ENCODE measurements at regions not wholly inside any gene's neighbourhood (a gene's known extent, or its start where the extent isn't known, plus 50 kb on each side); places are given as distances from the start of the nearest gene placed in this dataset.

GRCh38 chr10:117471344-117471874 is 71.1 kb upstream of the EMX2 start:
- intact Hi-C loops (cut with micrococcal nuclease) = no loop called here
- CTCF ChIA-PET = no interaction called here
- ATAC-seq = no peak

GRCh38 chr10:117470733-117471132 is 71.8 kb upstream of the EMX2 start:
- no peak for TF ChIP-seq CTCF (IDR thresholded peaks at IDR 0.05)
- Mint-ChIP-seq H3K27me3 (peaks cover 3% of the 10 kb centered on the region), H3K4me3 (no peak overlapping the region), H3K4me1 (ENCODE audit: low read depth) (no peaks in the 10 kb centered on the region), H3K36me3 (ENCODE audit: low read depth) (no peaks in the 10 kb centered on the region), H3K9me3 (no peaks in the 10 kb centered on the region), H3K27ac (no peak overlapping the region)
- ChIA-PET POLR2A (no interaction called here), CTCF (no interaction called here)
- peak; percentile 9 for DNase-seq
- ATAC-seq = no peak
- intact Hi-C loops (cut with micrococcal nuclease) = no loop called here

More at GRCh38 chr10:117471344-117471874, 71.1 kb upstream of the EMX2 start:
- Mint-ChIP-seq H3K9me3 (no peaks in the 10 kb centered on the region), H3K27ac (no peak overlapping the region), H3K36me3 (ENCODE audit: low read depth) (no peaks in the 10 kb centered on the region), H3K27me3 (peaks cover 5% of the 10 kb centered on the region), H3K4me1 (ENCODE audit: low read depth) (no peaks in the 10 kb centered on the region), H3K4me3 (no peak overlapping the region)
- no peak for TF ChIP-seq CTCF (IDR thresholded peaks at IDR 0.05)
- DNase-seq = no peak
- POLR2A ChIA-PET = no interaction called here

GRCh38 chr10:117468665-117469064 is 73.9 kb upstream of the EMX2 start:
- DNase-seq = no peak
- H3K36me3 Mint-ChIP-seq (ENCODE audit: low read depth) = no peaks in the 10 kb centered on the region
- intact Hi-C loops (cut with micrococcal nuclease) = no loop called here
- no peak overlapping the region for H3K27ac Mint-ChIP-seq
- H3K27me3 Mint-ChIP-seq = peaks cover 1% of the 10 kb centered on the region
- H3K4me3 Mint-ChIP-seq = no peak overlapping the region
- CTCF ChIA-PET = no interaction called here
- ATAC-seq = no peak
- TF ChIP-seq CTCF (IDR thresholded peaks at IDR 0.05) = no peak
- POLR2A ChIA-PET = no interaction called here
- no peaks in the 10 kb centered on the region for H3K4me1 Mint-ChIP-seq (ENCODE audit: low read depth)
- no peaks in the 10 kb centered on the region for H3K9me3 Mint-ChIP-seq

GRCh38 chr10:117464176-117464575 is 78.4 kb upstream of the EMX2 start:
- no peak for DNase-seq
- H3K36me3 Mint-ChIP-seq (ENCODE audit: low read depth) = no peaks in the 10 kb centered on the region
- no peak overlapping the region for H3K27ac Mint-ChIP-seq
- H3K9me3 Mint-ChIP-seq = no peaks in the 10 kb centered on the region
- POLR2A ChIA-PET = no interaction called here
- no peak for ATAC-seq
- no peak overlapping the region for H3K4me3 Mint-ChIP-seq
- no peaks in the 10 kb centered on the region for H3K27me3 Mint-ChIP-seq
- CTCF ChIA-PET = no interaction called here
- intact Hi-C loops (cut with micrococcal nuclease) = no loop called here
- no peak for TF ChIP-seq CTCF (IDR thresholded peaks at IDR 0.05)
- H3K4me1 Mint-ChIP-seq (ENCODE audit: low read depth) = no peaks in the 10 kb centered on the region

GRCh38 chr10:117463545-117463920 is 79.0 kb upstream of the EMX2 start:
- no peaks in the 10 kb centered on the region for H3K9me3 Mint-ChIP-seq
- TF ChIP-seq CTCF (IDR thresholded peaks at IDR 0.05) = no peak
- ATAC-seq (no peak), DNase-seq (no peak)
- no peaks in the 10 kb centered on the region for H3K36me3 Mint-ChIP-seq (ENCODE audit: low read depth)
- intact Hi-C loops (cut with micrococcal nuclease) = no loop called here
- H3K27me3 Mint-ChIP-seq = no peaks in the 10 kb centered on the region
- H3K4me1 Mint-ChIP-seq (ENCODE audit: low read depth) = no peaks in the 10 kb centered on the region
- no peak overlapping the region for H3K4me3 Mint-ChIP-seq
- ChIA-PET CTCF (no interaction called here), POLR2A (no interaction called here)
- no peak overlapping the region for H3K27ac Mint-ChIP-seq

Measured in activated CD8-positive, alpha-beta T cell treated with anti-CD3 and anti-CD28 coated beads for 36 hours (primary cell).